HK-2 (cell line): ENCODE measurements at regions not wholly inside any gene's neighbourhood (a gene's known extent, or its start where the extent isn't known, plus 50 kb on each side); places are given as distances from the start of the nearest gene placed in this dataset.

ENCODE experiments used
- DNase-seq: peaks from one replicate; pipeline ENCODE4 v3.0.0-alpha.2; 2018; ENCODE audit not compliant: unreplicated experiment

GRCh38 chr3:135740211-135740610 is 225.3 kb upstream of the PPP2R3A start:
- DNase-seq, result no peak

- DNase-seq, result no peak
Observed at GRCh38 chr3:135740751-135741150, 224.8 kb upstream of the PPP2R3A start.

DNA sequence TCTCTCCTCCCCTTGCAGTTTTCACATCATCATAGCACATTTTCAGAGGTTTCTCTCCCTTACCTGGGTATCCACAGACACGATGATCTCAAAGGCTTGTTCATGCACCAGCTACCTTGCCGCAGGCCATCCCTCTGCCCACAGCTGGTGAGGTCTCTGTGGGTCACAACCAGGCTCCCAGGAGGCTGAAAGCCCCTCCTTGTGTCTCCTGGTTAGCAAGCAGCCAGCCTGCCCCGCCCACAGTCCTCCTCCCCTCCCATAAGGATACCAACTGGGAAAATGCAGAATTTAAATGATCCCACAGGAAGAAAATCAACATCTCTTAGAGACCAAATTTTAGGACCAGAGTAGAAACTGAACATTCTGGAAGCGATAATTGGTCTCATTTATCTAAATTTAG is 213.5 kb upstream of the PPP2R3A start:
- no peak for DNase-seq

GRCh38 chr3:135752851-135753250 is 212.7 kb upstream of the PPP2R3A start:
- no peak for DNase-seq

- DNase-seq, result no peak
Observed at GRCh38 chr3:135753506-135753905, 212.0 kb upstream of the PPP2R3A start.

GRCh38 chr3:135755330-135756105 is 210.0 kb upstream of the PPP2R3A start:
- no peak for DNase-seq

DNA sequence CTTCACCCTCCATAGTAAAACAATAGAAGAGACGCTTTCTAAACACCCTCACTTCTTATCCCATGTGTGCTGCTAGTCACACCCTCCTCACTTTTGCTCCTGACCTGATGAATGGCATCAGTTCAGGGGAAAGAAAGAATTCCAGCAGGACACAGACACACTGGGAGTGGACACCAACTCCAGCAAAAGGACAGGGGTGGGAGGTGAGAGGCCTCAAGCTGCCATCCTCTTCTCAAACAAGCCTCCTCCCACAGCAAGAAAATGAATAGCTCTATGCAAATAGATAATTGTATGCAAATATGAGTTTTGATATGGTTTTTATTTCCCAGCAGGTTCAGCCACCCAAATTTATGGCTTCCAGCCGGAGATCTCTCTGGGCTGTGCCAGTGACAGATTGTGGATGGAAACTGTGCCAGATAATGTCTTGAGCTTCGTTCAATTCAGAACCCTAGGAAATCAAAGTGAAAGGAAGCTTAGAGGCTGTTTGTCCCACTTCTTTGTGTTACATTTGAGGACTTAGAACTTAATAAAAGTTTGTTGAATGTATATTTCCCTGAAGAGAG is 209.3 kb upstream of the PPP2R3A start:
- no peak for DNase-seq

- no peak for DNase-seq
Observed at GRCh38 chr3:135757421-135757820, 208.1 kb upstream of the PPP2R3A start.

GRCh38 chr3:135758961-135759360 is 206.6 kb upstream of the PPP2R3A start:
- DNase-seq, result no peak

DNA sequence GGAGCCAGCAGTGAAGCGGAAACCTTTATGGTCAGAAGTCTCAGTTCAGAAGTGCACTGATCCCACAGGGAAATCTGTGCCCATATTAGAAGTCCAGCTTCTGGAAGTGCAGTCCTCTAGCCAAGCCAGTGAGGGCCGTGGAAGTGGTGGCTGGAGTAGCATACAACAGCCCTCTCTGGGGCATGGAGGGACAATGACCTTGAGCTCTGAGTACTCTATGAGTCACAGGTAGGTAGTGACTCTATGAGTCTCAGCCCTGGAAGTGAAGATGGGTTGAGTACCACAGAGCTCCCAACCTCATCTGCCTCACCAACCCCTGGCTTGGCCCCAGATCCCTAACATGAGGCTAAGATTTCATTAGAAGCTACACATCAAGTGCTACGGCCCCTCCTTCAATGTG is 205.9 kb upstream of the PPP2R3A start:
- DNase-seq, result no peak

- DNase-seq, result no peak
Observed at GRCh38 chr3:135760581-135760980, 204.9 kb upstream of the PPP2R3A start.

GRCh38 chr3:135762188-135762856 is 203.2 kb upstream of the PPP2R3A start:
- DNase-seq, result no peak

DNA sequence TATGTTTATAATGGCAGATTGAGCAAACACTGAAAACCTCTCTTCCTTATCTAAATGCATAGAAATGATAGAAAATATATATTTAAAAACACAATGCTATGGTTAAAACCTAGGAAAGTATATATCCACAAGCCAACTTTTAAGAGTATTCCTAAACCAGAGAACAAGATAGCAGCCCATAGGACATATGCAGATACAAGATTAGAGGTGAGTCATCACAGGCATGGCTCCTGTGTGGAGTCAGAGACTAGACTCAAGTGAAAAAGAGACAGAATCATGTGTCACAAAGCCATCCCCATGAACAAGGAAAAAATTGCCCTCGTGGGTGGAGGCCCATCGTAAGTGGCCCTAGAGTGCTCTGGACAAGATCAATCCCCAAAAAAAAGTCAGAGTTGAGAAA is 199.4 kb upstream of the PPP2R3A start:
- DNase-seq, result no peak

DNA sequence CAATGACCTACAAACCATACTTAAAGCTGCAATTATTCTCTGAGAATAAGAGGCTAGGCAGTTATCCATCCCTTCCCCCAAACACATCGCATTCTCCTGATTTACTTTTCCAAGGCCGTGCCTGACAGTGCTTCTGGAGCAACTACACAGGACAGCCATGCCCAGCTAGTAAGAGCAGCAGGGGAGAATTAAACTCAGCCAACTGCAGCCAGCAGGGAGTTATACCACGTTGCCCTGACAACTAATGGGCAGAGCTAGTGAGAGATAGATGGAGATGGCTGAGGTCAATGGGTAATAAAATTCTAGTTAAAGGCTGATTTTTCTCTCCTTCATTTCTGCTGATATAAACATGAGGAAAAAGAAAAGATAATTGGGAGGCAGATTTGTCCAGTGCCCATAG is 193.8 kb upstream of the PPP2R3A start:
- DNase-seq, result no peak

DNA sequence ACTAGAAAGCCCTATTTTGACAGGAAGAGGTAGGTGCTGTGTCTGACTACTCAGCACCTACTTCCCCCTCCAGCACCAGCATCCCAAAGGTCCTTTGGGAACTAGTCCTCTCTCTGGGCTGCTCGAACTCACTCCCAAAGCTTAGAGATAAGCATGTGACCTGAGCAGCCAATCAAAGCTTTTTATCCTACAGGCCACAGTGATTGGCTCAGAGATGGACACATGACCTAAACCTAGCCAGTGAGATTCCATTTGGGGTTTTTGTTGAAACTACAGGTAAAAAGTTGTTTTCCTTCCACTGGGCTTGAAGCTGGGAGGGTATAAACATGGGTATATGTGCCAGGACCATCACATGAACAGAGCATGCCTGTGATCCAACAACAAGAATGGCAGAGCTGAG is 186.5 kb upstream of the PPP2R3A start:
- DNase-seq, result no peak

GRCh38 chr3:135779590-135780235 is 185.8 kb upstream of the PPP2R3A start:
- no peak for DNase-seq

DNA sequence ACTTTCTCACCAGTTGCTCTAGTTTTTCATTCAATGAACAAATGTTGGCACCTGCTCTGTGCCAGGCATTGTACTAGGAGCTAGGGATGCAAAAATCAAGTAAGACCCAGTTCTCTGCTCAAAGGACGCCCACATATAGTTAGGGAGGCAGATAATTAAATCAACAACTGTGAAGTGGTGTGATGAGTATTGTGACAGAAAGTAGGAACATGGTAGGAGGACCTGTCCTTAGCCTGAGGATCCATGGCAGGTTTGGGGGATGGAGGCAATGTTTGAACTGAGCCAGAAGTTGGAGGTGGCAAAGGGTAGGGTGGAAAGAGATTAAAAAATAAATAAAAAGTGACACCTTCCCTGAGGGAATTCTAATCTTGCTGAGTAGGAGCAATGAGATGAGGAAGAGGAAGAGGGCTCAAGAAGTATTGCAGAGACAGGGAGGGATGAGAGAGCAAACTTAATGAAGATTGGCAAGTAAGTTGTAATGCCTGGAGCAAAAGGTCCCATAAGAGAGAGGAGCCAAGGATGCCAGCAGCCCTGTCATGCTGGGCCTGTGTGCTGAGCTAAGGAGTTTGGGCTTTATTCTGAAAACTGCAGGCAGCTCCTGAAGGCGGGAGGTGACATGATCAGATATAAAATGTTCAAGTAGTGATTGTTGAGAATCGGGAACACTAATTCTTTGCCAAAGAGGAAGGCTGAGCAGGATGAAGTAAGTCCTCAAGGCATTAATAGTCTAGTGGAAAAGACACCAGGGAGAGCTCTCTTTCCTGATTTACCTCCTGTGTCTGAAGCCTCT is 184.3 kb upstream of the PPP2R3A start:
- no peak for DNase-seq

- DNase-seq, result no peak
Observed at GRCh38 chr3:135784557-135784956, 181.0 kb upstream of the PPP2R3A start.

GRCh38 chr3:135788146-135788545 is 177.4 kb upstream of the PPP2R3A start:
- no peak for DNase-seq

DNA sequence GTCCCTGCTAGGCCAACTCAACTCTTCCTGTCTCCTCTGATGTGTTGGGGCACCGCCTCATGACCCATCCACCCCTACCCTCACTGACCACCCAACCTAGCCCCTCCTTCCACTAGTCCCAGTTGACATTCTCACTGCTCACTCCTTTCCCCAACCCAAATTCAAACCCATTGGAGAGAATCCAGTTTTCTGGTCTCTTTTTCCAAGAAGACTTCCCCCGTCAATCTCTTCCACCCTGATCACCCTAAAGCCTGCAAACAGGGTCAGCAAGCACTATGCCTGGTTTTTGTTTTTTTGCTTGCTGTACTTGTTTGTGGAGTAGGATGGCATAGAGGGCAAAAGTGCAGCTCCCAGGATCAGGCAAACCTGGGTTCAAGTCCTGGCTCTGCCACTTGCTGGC is 176.6 kb upstream of the PPP2R3A start:
- no peak for DNase-seq

- DNase-seq, result no peak
Observed at GRCh38 chr3:135792174-135792573, 173.4 kb upstream of the PPP2R3A start.
